ENCODE measurements at regions not wholly inside any gene's neighbourhood (a gene's known extent, or its start where the extent isn't known, plus 50 kb on each side); places are given as distances from the start of the nearest gene placed in this dataset.
"Not testable (repeated sequence)": the region's sequence is repeated elsewhere in the genome, so short reads cannot be mapped to it uniquely, and the experiment has no call there.

GRCh38 chr4:30450474-30450873, 269.7 kb upstream of the PCDH7 start:
- DNase-seq (ENCODE audit: low read depth) = no peak

GRCh38 chr4:30454504-30454903, 265.7 kb upstream of the PCDH7 start:
- no peak for DNase-seq (ENCODE audit: low read depth)

DNA sequence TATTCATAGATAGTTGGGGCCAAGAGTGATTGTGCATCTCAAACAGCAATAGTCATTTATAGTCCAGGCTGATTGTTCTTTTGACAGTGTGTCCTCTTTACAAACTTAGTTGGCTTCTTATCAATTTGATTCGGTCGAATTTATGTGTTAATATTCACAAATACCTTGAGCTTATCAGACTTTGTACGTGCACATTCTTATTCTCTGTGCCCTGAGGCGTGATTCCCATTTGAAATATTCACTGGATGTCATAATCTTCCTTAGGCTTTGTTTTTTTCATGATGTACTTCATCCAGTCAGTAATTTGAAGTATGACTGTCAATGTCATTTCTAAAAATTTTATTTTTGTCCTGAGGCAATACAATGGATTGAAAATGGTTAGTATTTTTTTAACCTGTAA, 263.5 kb upstream of the PCDH7 start:
- no peak for DNase-seq (ENCODE audit: low read depth)

GRCh38 chr4:30460818-30461217, 259.4 kb upstream of the PCDH7 start:
- DNase-seq (ENCODE audit: low read depth) = no peak

GRCh38 chr4:30461218-30461617, 259.0 kb upstream of the PCDH7 start:
- no peak for DNase-seq (ENCODE audit: low read depth)

DNA sequence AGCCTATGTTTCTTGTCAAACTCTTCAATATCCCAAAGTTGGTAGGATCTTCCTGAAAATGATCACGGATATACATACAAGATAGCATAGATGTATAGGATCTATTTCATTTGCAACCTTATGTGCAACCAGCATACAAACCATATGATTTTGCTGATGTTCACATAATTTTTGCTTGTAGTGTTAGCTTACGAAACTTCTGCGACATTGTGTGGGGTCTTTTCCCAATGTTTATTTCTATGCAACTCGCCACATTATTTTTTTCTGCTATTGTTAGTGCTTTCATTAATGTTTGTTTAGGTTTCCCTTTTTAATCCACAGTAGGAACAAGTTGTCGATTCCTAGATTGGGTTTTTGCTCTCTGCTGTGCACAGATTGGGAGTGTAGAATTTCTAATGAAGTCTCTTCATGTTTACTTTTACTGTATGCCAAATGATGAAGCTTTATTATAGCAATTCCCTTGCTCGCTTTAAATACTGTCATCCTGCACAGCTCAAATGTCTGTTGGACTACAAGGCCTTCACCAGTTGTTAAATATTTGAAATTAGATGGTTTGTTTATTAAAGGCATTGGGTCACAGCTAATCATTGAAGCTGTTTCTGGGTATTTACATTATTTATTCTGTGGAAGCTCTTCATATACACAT, 257.6 kb upstream of the PCDH7 start:
- no peak for DNase-seq (ENCODE audit: low read depth)

DNA sequence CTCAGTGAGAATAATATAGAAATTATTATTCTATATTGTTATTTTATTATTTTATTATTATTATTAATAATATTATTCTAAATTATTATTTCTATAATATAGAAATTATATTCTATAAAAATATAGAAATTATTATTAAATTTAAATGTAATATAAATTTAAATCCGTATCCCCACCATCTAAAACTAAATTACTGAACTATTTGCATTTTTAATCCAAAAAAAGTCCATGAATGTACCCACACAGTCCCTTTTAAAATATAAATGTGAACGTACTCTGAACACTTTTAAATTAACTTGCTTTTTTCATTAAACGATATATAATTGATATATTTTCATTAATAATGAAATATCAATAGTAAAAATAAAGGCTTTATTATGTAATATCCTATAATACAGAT, 248.3 kb upstream of the PCDH7 start:
- DNase-seq (ENCODE audit: low read depth) = no peak

- no peak for DNase-seq (ENCODE audit: low read depth)
Measured at GRCh38 chr4:30473225-30473624, 246.9 kb upstream of the PCDH7 start.

DNA sequence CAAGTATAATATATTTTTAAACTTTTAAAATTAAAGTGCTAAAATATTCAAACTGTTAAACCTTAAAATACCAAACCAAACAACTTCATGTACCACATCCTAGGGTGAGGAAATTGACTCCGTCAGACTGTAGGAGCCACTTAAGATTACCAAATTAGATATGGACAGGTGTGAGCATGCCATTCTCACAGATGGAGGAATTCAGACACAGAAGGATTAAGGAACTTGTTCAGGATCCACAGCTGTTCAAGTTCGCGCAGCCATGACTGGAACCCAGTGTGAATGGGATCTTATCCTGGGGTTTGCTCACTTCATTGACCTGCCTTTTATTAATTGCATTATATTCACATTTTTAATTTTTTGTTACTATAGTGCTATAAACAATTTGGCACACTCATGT, 224.9 kb upstream of the PCDH7 start:
- DNase-seq (ENCODE audit: low read depth) = no peak

DNA sequence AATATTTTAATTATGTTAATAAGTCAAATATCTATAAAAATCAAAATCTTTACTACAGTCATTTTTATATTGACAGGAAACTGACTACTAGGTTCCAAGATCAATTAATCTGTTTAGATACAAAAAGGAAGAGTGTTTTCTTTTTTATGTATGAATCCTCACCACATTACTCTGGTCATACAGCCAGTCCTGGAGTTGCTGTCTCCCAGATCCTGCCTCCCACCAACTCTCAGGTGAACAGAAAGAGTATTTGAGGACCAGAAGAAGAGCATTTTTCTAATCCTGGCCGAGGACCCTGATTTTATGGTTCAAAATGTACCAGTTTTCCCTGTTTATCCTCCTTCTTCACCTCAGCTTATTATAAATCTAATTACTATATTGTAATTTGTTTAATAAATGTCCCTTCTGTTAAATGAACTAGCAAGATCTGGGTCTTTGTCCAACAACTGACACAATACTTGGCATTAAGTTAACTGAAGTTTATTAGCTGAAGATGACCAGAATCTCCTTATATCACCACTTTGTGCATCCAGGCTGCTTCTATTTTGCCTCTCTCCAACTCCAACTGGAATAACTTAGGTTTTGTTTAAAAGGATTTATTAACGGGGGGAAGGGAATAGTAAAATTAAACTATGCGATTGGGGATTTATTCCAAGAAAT, 224.4 kb upstream of the PCDH7 start:
- no peak for DNase-seq (ENCODE audit: low read depth)

- no peak for DNase-seq (ENCODE audit: low read depth)
Measured at GRCh38 chr4:30511751-30512150, 208.4 kb upstream of the PCDH7 start.

DNA sequence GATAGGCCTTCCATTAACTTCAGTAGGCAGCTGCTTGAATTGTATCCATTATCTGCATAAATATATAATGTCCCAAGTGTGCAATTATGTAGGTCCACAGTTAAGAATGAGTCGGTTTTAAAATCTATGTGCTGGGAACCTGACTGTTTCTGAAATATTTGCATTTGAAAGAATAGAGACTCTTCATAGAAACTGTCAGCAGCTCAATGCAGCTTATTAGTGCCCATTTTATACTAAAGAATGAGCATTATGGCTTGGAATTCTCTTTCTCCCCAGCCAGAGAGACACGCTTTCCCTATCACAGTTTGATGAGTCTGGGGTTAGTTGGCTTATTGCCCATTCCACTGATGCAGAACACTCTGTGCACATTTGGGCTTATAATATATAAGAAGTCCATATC, 202.0 kb upstream of the PCDH7 start:
- DNase-seq (ENCODE audit: low read depth) = no peak

- DNase-seq (ENCODE audit: low read depth) = no peak
Measured at GRCh38 chr4:30525662-30526315, 194.4 kb upstream of the PCDH7 start.

GRCh38 chr4:30535255-30535654, 184.9 kb upstream of the PCDH7 start:
- DNase-seq (ENCODE audit: low read depth) = no peak

DNA sequence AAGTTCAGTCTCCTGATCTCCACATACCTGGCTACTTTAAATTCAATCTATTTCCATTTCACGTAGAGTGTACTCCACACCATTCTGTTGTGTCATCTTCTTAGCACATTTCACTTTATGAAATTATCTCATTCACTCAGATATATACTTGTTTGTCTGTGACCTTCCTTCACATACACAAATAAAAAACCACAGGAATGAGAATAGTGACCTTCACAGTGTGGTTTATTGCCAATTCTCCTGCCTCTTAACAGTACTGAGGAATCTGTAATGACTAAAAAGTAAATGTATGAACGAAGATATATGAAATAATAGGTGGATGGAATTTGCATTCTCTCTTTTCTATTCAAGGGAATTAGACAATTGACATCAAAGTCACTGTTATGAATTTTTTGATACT, 183.9 kb upstream of the PCDH7 start:
- no peak for DNase-seq (ENCODE audit: low read depth)

DNA sequence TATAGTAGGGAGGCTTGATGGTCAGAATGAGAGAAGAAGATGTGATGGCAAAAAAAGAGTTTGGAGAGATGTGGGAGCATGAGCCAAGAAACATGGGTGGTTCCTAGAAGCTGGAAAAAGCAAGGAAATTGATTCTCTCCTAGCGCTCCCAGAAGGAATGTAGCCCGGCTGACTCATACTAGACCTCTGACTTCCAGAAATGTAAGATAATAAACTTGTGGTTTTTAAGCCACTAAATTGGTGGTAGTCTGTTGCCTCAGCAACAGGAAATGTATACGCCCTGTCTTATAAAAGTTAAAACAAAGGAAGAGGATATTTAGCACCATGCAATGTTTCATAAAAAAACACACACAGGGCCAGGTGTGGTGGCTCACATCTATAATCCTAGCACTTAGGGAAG, 182.7 kb upstream of the PCDH7 start:
- peak; percentile 52 for DNase-seq (ENCODE audit: low read depth)

DNA sequence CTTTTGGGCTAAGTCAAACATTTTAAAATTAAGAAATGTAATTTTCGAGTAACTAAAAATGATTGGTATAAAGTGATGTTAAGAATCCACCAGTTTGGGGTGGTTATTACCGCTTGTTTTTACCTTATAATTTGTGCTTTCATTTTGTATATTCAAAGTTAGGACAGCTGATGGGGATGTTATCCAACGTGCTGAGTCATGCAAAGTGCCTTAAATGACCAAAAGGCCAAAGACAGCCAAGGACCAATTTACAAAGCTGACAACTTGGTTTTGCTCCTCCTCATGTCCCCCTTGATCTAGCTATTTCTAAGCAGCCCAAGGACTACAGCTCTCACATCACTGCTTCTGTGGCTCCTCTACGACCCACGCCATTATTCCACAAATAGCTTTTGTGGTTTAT, 181.4 kb upstream of the PCDH7 start:
- no peak for DNase-seq (ENCODE audit: low read depth)

- DNase-seq (ENCODE audit: low read depth) = no peak
Measured at GRCh38 chr4:30543057-30543456, 177.1 kb upstream of the PCDH7 start.

DNA sequence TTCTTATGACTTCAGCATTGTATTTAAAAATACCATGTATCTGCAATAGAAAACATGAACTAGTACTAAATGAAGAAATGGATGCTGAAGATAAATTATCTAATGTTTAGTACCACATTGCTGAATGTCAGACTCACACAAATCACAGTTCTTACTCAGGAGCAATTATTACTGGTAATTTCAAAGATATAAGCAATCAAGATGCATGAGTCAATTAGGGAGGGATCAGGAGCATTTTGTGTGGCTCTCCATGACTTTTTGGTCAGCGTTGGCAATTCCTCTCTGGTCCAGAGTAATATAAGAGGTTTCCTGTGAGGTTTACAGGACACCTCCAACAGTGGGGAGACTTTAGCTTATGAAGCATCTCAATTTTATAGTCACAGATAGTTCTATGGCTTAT, 167.0 kb upstream of the PCDH7 start:
- no peak for DNase-seq (ENCODE audit: low read depth)

GRCh38 chr4:30553706-30554105, 166.5 kb upstream of the PCDH7 start:
- DNase-seq (ENCODE audit: low read depth) = no peak

GRCh38 chr4:30555775-30556174, 164.4 kb upstream of the PCDH7 start:
- no peak for DNase-seq (ENCODE audit: low read depth)

DNA sequence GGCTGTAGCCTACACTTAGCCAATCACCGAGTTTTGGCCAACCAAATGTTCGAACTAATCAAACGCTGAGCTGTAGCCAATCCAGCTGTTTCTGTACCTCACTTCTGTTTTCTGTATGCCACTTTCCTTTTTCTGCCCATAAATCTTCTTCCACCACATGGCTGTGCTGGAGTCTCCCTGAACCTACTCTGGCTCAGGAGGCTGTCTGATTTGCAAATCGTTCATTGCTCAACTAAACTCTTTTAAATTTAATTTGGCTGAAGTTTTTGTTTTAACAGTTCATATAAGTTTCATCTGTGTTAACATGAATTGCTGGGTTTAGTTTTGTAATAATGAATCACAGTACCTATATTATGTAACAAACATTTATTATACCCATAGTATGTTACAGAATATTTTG, 160.7 kb upstream of the PCDH7 start:
- DNase-seq (ENCODE audit: low read depth) = no peak

DNA sequence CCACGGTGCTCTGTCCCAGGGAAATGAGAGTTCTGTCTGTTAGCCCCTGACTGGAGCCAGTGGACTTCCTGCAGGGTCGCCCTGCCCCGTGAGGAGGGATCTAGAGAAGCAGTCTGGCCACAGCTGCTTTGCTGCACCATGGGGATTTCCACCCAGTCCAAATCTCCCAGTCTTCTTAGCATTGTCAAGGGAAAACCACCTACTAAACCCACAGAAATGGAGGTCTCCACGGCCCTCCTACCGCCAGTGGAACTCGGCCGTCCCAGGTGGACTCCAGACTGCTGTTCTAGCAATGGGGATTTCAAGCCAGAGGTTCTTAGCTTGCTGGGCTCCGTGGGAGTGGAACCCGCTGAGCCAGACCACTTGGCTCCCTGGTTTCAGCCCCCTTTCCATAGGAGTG, 133.3 kb upstream of the PCDH7 start:
- no peak for DNase-seq (ENCODE audit: low read depth)

DNA sequence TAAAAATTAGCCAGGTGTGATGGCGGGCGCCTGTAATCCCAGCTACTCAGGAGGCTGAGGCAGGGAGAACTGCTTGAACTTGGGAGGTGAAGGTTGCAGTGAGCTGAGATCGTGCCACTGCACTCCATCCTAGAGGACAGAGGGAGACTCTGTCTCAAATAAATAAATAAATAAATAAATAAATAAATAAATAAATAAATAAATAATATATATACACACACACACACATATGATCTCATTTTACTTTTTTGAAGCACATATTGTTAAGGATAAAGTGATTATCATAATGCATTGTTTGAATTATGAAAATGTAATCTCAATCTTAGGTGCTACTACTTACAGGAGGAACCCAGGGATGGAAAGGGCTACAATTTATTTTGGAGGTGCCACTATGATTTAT, 130.5 kb upstream of the PCDH7 start:
- not testable (repeated sequence) for DNase-seq (ENCODE audit: low read depth)

Data from renal cortical epithelial cell (primary cell).